ENCODE measurements at regions not wholly inside any gene's neighbourhood (a gene's known extent, or its start where the extent isn't known, plus 50 kb on each side); places are given as distances from the start of the nearest gene placed in this dataset.
"Not testable (repeated sequence)": the region's sequence is repeated elsewhere in the genome, so short reads cannot be mapped to it uniquely, and the experiment has no call there.

- H3K27me3 Mint-ChIP-seq: no peaks in the 10 kb centered on the region
- no peaks in the 10 kb centered on the region for H3K4me1 Mint-ChIP-seq
- H3K9me3 Mint-ChIP-seq: no peaks in the 10 kb centered on the region
- CTCF ChIA-PET: no interaction called here
- H3K36me3 Mint-ChIP-seq: no peaks in the 10 kb centered on the region
- DNase-seq: no peak
- no peak overlapping the region for H3K27ac Mint-ChIP-seq
- H3K4me3 Mint-ChIP-seq: no peak overlapping the region
Measured at GRCh38 chr4:87716371-87717265, 66.5 kb downstream of the DMP1 start.

- CTCF ChIA-PET: no interaction called here
- no peak overlapping the region for H3K27ac Mint-ChIP-seq
- no peaks in the 10 kb centered on the region for H3K9me3 Mint-ChIP-seq
Measured at GRCh38 chr4:87717276-87718031, 67.4 kb downstream of the DMP1 start.

GRCh38 chr4:87718217-87718835, 68.2 kb downstream of the DMP1 start:
- no peak for DNase-seq
- Mint-ChIP-seq H3K27me3 (no peaks in the 10 kb centered on the region), H3K4me3 (no peak overlapping the region), H3K9me3 (no peaks in the 10 kb centered on the region), H3K4me1 (no peaks in the 10 kb centered on the region), H3K36me3 (no peaks in the 10 kb centered on the region), H3K27ac (no peak overlapping the region)
- CTCF ChIA-PET: no interaction called here

More at GRCh38 chr4:87717276-87718031, 67.4 kb downstream of the DMP1 start:
- no peak for DNase-seq
- no peaks in the 10 kb centered on the region for H3K36me3 Mint-ChIP-seq
- no peaks in the 10 kb centered on the region for H3K27me3 Mint-ChIP-seq
- H3K4me1 Mint-ChIP-seq: no peaks in the 10 kb centered on the region
- no peak overlapping the region for H3K4me3 Mint-ChIP-seq

GRCh38 chr4:87720094-87720691, 70.1 kb downstream of the DMP1 start:
- H3K36me3 Mint-ChIP-seq: no peaks in the 10 kb centered on the region
- peaks cover 6% of the 10 kb centered on the region for H3K9me3 Mint-ChIP-seq
- H3K4me1 Mint-ChIP-seq: no peaks in the 10 kb centered on the region
- no peak overlapping the region for H3K4me3 Mint-ChIP-seq
- no peak for DNase-seq
- no peak overlapping the region for H3K27ac Mint-ChIP-seq
- H3K27me3 Mint-ChIP-seq: no peaks in the 10 kb centered on the region
- CTCF ChIA-PET: no interaction called here

GRCh38 chr4:87725287-87725686, 74.1 kb upstream of the IBSP start:
- H3K36me3 Mint-ChIP-seq: not testable (repeated sequence)

GRCh38 chr4:87732033-87732765, 67.2 kb upstream of the IBSP start:
- H3K9me3 Mint-ChIP-seq: no peaks in the 10 kb centered on the region
- no peak overlapping the region for H3K4me3 Mint-ChIP-seq
- no peaks in the 10 kb centered on the region for H3K36me3 Mint-ChIP-seq
- H3K27me3 Mint-ChIP-seq: no peaks in the 10 kb centered on the region
- CTCF ChIA-PET: interaction anchor here (0.7 kb wide), 1 partner anchor 120 kb away, joined by 3 read pairs; no protein-coding TSS in a partner anchor
- H3K4me1 Mint-ChIP-seq: no peaks in the 10 kb centered on the region
- no peak for DNase-seq
- no peak overlapping the region for H3K27ac Mint-ChIP-seq

More at GRCh38 chr4:87725287-87725686, 74.1 kb upstream of the IBSP start:
- H3K4me1 Mint-ChIP-seq, H3K9me3 Mint-ChIP-seq, H3K27ac Mint-ChIP-seq, H3K4me3 Mint-ChIP-seq, DNase-seq, CTCF ChIA-PET, H3K27me3 Mint-ChIP-seq: not testable (repeated sequence)

GRCh38 chr4:87734084-87734483, 65.3 kb upstream of the IBSP start:
- Mint-ChIP-seq H3K27me3 (no peaks in the 10 kb centered on the region), H3K27ac (no peak overlapping the region), H3K9me3 (no peaks in the 10 kb centered on the region), H3K4me3 (no peak overlapping the region), H3K4me1 (no peaks in the 10 kb centered on the region), H3K36me3 (no peaks in the 10 kb centered on the region)
- DNase-seq: no peak
- CTCF ChIA-PET: no interaction called here

- Mint-ChIP-seq H3K4me3 (no peak overlapping the region), H3K36me3 (no peaks in the 10 kb centered on the region), H3K27ac (no peak overlapping the region), H3K4me1 (no peaks in the 10 kb centered on the region), H3K27me3 (no peaks in the 10 kb centered on the region), H3K9me3 (no peaks in the 10 kb centered on the region)
- no peak for DNase-seq
- CTCF ChIA-PET: no interaction called here
Measured at GRCh38 chr4:87734936-87735335, 64.4 kb upstream of the IBSP start.

- Mint-ChIP-seq H3K27me3 (no peaks in the 10 kb centered on the region), H3K9me3 (no peaks in the 10 kb centered on the region), H3K27ac (no peak overlapping the region), H3K36me3 (no peaks in the 10 kb centered on the region), H3K4me1 (no peaks in the 10 kb centered on the region), H3K4me3 (no peak overlapping the region)
- no peak for DNase-seq
- CTCF ChIA-PET: no interaction called here
Measured at GRCh38 chr4:87738483-87738882, 60.9 kb upstream of the IBSP start.

GRCh38 chr4:87739494-87739893, 59.9 kb upstream of the IBSP start:
- Mint-ChIP-seq H3K27me3 (no peaks in the 10 kb centered on the region), H3K36me3 (no peaks in the 10 kb centered on the region), H3K27ac (no peak overlapping the region), H3K9me3 (no peaks in the 10 kb centered on the region), H3K4me1 (no peaks in the 10 kb centered on the region), H3K4me3 (no peak overlapping the region)
- DNase-seq: no peak
- CTCF ChIA-PET: no interaction called here

- no peak overlapping the region for H3K27ac Mint-ChIP-seq
- H3K4me1 Mint-ChIP-seq: no peaks in the 10 kb centered on the region
- no peak for DNase-seq
- H3K4me3 Mint-ChIP-seq: no peak overlapping the region
- H3K36me3 Mint-ChIP-seq: no peaks in the 10 kb centered on the region
- H3K9me3 Mint-ChIP-seq: no peaks in the 10 kb centered on the region
- CTCF ChIA-PET: no interaction called here
- no peaks in the 10 kb centered on the region for H3K27me3 Mint-ChIP-seq
Measured at GRCh38 chr4:87745064-87745807, 54.1 kb upstream of the IBSP start.

- no peaks in the 10 kb centered on the region for H3K9me3 Mint-ChIP-seq
- CTCF ChIA-PET: no interaction called here
- no peaks in the 10 kb centered on the region for H3K4me1 Mint-ChIP-seq
- H3K36me3 Mint-ChIP-seq: no peaks in the 10 kb centered on the region
- no peak overlapping the region for H3K27ac Mint-ChIP-seq
- no peak overlapping the region for H3K4me3 Mint-ChIP-seq
- no peak for DNase-seq
- H3K27me3 Mint-ChIP-seq: no peaks in the 10 kb centered on the region
Measured at GRCh38 chr4:87746001-87746400, 53.4 kb upstream of the IBSP start.

All from activated naive CD4-positive, alpha-beta T cell treated with anti-CD3 and anti-CD28 coated beads, Interleukin-2, amount 10 ng/mL, durations not matched to agents 7 days and 5 days (primary cell).